GM10266 (cell line): ENCODE measurements at regions not wholly inside any gene's neighbourhood (a gene's known extent, or its start where the extent isn't known, plus 50 kb on each side); places are given as distances from the start of the nearest gene placed in this dataset.

ENCODE experiments used
- DNase-seq: peaks from one replicate; pipeline ENCODE4 v3.0.0; 2012; ENCODE audit errors: extremely low spot score
- TF ChIP-seq, protein P1 (sequence below): IDR thresholded peaks from 2 replicates; pipeline ENCODE4 v1.5.1; 2012; ENCODE audit warnings: mild to moderate bottlenecking, low read depth; ENCODE audit not compliant: control insufficient read depth, insufficient read depth; ENCODE audit errors: missing control alignments

DNA sequence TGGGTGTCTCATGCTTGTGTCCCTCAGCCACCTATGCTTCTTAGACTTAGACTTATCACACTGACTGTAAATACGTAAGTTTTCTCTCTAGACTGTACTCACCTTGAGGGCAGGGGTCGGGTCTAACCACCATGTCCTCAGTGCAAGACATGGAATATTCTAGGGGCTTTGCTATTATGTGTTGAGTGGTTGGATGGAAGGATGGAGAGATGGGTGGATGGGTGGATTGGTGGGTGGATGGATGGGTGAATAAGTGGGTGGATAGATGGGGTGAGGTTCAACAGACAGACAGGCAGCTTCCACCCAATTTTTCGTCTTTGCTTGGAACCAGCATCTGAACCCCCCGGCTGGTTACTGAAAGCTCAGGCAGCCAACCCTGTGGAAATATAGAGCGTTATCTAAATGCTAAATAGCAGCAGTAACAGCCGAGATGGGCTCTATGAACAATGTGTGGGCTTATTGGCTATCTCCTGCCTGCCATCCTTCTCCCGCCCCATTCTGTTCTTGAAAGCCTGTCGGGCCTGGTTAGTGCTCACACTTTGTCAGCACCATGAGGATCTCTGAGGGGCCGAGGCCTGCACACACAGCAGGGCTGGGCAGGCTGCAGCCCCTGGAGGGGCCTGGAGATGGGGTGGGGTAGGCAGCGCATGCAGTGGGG is 130.7 kb downstream of the ACTL8 start:
- DNase-seq: no peak
- TF ChIP-seq, protein P1, sequence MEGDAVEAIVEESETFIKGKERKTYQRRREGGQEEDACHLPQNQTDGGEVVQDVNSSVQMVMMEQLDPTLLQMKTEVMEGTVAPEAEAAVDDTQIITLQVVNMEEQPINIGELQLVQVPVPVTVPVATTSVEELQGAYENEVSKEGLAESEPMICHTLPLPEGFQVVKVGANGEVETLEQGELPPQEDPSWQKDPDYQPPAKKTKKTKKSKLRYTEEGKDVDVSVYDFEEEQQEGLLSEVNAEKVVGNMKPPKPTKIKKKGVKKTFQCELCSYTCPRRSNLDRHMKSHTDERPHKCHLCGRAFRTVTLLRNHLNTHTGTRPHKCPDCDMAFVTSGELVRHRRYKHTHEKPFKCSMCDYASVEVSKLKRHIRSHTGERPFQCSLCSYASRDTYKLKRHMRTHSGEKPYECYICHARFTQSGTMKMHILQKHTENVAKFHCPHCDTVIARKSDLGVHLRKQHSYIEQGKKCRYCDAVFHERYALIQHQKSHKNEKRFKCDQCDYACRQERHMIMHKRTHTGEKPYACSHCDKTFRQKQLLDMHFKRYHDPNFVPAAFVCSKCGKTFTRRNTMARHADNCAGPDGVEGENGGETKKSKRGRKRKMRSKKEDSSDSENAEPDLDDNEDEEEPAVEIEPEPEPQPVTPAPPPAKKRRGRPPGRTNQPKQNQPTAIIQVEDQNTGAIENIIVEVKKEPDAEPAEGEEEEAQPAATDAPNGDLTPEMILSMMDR: no peak

- DNase-seq: no peak
- TF ChIP-seq, protein P1: no peak
These were observed 131.3 kb downstream of the ACTL8 start for GRCh38 chr1:17886386-17886785.

DNA sequence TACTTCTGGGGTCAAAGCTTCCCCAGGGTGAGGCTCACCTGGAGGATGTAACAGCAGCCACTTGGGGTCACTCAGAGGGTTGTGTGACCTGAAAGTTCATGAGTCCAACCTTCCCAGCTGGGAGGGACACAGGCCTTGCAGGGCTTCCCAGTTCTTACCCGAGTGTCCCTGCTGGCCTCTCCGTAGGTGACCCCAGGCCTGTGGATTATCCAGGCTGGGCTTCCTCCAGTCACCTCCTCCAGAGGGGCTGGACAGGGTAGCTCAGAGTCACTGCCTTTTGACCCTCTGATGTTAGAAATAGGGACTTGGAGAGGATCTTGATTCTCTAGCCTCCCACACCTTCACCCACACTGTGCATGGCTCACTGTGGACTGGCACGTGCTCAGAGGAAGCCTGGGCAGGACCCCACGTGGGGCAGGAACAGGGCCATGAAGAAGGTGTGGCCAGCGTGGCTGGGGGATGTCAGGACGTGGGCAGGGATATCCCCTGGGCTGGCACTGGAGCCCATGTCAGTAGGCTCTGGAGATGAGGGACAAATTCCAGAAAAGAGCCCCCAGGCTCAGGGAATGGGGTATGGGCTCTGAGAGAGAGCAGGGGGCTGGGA is 131.8 kb downstream of the ACTL8 start:
- TF ChIP-seq, protein P1: no peak
- DNase-seq: no peak

- DNase-seq: no peak
- TF ChIP-seq, protein P1: no peak
These were observed 132.7 kb downstream of the ACTL8 start for GRCh38 chr1:17887661-17888371.

- TF ChIP-seq, protein P1: no peak
- no peak for DNase-seq
These were observed 135.1 kb downstream of the ACTL8 start for GRCh38 chr1:17890056-17890814.

- DNase-seq: no peak
- TF ChIP-seq, protein P1: no peak
These were observed 135.7 kb downstream of the ACTL8 start for GRCh38 chr1:17890815-17891191.
